ENCODE measurements at regions not wholly inside any gene's neighbourhood (a gene's known extent, or its start where the extent isn't known, plus 50 kb on each side); places are given as distances from the start of the nearest gene placed in this dataset.

DNA sequence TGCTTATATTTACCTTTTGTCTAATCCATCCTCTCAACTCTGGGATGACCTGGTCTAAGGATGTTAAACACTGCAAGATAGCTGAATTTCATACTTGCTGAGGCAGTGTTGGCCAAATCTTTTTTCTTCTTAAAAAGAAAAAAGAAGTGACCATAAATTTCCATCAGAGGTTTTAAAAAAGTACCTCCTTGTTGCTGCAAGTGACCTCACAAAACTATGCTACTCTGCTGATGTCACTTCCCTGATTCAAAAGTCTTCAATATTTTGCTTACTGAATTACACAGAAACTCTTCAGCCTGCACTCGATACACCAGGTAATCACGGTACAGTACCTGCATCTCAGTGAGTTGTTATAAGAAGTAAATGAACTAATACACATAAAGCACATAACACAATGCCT lies 107.2 kb upstream of the PRDM1 start (continued):
- no peak for TF ChIP-seq ZNF331 (CRISPR knock-in tag; IDR thresholded peaks at IDR 0.05; ENCODE audit: low read depth)
- TF ChIP-seq, protein P1, sequence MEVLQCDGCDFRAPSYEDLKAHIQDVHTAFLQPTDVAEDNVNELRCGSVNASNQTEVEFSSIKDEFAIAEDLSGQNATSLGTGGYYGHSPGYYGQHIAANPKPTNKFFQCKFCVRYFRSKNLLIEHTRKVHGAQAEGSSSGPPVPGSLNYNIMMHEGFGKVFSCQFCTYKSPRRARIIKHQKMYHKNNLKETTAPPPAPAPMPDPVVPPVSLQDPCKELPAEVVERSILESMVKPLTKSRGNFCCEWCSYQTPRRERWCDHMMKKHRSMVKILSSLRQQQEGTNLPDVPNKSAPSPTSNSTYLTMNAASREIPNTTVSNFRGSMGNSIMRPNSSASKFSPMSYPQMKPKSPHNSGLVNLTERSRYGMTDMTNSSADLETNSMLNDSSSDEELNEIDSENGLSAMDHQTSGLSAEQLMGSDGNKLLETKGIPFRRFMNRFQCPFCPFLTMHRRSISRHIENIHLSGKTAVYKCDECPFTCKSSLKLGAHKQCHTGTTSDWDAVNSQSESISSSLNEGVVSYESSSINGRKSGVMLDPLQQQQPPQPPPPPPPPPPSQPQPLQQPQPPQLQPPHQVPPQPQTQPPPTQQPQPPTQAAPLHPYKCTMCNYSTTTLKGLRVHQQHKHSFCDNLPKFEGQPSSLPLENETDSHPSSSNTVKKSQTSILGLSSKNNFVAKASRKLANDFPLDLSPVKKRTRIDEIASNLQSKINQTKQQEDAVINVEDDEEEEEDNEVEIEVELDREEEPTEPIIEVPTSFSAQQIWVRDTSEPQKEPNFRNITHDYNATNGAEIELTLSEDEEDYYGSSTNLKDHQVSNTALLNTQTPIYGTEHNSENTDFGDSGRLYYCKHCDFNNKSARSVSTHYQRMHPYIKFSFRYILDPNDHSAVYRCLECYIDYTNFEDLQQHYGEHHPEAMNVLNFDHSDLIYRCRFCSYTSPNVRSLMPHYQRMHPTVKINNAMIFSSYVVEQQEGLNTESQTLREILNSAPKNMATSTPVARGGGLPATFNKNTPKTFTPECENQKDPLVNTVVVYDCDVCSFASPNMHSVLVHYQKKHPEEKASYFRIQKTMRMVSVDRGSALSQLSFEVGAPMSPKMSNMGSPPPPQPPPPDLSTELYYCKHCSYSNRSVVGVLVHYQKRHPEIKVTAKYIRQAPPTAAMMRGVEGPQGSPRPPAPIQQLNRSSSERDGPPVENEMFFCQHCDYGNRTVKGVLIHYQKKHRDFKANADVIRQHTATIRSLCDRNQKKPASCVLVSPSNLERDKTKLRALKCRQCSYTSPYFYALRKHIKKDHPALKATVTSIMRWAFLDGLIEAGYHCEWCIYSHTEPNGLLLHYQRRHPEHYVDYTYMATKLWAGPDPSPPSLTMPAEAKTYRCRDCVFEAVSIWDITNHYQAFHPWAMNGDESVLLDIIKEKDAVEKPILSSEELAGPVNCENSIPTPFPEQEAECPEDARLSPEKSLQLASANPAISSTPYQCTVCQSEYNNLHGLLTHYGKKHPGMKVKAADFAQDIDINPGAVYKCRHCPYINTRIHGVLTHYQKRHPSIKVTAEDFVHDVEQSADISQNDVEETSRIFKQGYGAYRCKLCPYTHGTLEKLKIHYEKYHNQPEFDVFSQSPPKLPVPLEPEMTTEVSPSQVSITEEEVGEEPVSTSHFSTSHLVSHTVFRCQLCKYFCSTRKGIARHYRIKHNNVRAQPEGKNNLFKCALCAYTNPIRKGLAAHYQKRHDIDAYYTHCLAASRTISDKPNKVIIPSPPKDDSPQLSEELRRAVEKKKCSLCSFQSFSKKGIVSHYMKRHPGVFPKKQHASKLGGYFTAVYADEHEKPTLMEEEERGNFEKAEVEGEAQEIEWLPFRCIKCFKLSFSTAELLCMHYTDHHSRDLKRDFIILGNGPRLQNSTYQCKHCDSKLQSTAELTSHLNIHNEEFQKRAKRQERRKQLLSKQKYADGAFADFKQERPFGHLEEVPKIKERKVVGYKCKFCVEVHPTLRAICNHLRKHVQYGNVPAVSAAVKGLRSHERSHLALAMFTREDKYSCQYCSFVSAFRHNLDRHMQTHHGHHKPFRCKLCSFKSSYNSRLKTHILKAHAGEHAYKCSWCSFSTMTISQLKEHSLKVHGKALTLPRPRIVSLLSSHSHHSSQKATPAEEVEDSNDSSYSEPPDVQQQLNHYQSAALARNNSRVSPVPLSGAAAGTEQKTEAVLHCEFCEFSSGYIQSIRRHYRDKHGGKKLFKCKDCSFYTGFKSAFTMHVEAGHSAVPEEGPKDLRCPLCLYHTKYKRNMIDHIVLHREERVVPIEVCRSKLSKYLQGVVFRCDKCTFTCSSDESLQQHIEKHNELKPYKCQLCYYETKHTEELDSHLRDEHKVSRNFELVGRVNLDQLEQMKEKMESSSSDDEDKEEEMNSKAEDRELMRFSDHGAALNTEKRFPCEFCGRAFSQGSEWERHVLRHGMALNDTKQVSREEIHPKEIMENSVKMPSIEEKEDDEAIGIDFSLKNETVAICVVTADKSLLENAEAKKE (CRISPR knock-in tag; IDR thresholded peaks at IDR 0.05), result no peak
- TF ChIP-seq EZH2phosphoT487 (IDR thresholded peaks at IDR 0.05; ENCODE audit: unreplicated experiment), result no peak

DNA sequence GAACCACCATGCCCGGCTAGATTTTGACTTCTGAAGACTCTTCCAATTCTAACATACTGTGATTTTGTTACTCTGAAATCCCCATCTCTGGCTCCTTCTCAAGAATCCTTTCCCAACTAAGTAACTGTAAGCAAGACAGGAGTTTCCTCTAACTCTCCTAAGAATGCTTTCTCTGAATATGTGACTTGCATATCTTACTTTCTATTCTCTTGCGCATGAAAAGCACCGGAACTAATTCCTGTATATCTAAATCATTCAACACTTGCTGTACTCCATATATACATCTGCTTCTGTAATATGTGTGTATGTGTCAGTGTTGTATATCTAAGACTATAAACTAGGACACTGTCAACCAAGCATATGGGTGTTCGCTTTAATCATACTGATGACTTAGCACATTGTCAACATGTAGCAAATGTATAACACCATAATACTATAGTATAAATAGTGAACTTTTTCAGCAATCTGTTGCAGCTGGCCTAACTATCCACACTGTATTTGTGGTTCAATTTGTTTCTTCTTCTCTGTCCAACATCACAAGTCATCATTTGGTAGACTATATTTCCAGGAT lies 108.1 kb upstream of the PRDM1 start:
- Mint-ChIP-seq H3K4me1 (peaks cover 8% of the 10 kb centered on the region), H3K27ac (no peak overlapping the region), H3K9me3 (no peaks in the 10 kb centered on the region; the same call in 2 of the 3 replicates), H3K4me3 (no peak overlapping the region), H3K27me3 (ENCODE audit: insufficient read depth, low read depth, poor library complexity) (peaks cover 39% of the 10 kb centered on the region), H3K36me3 (ENCODE audit: low read depth) (no peaks in the 10 kb centered on the region)
- no peak for DNase-seq (ENCODE audit: low spot score)
- no peak for ATAC-seq
- Histone ChIP-seq H3K79me2 (replicated peaks; ENCODE audit: insufficient read depth) (no peaks in the 10 kb centered on the region), H3K27me3 (ENCODE audit: insufficient read depth) (peaks cover 44% of the 10 kb centered on the region), H3F3A (replicated peaks; ENCODE audit: low read depth) (no peaks in the 10 kb centered on the region), H3K4me3 (no peak overlapping the region), H3K36me3 (ENCODE audit: insufficient read depth) (no peaks in the 10 kb centered on the region), H3K27ac (ENCODE audit: low read depth) (no peak overlapping the region), H3K9me2 (ENCODE audit: insufficient read depth) (no peaks in the 10 kb centered on the region), H3K4me1 (ENCODE audit: insufficient read depth) (peaks cover 3% of the 10 kb centered on the region; the same call in 1 of the 2 replicates), H2AFZ (no peak overlapping the region), H3K4me2 (no peak overlapping the region), H4K20me1 (replicated peaks; ENCODE audit: insufficient read depth) (peaks cover 3% of the 10 kb centered on the region; the same call in 1 of the 2 replicates)
- TF ChIP-seq, protein P1 (CRISPR knock-in tag; IDR thresholded peaks at IDR 0.05), result no peak
- TF ChIP-seq, protein P2, sequence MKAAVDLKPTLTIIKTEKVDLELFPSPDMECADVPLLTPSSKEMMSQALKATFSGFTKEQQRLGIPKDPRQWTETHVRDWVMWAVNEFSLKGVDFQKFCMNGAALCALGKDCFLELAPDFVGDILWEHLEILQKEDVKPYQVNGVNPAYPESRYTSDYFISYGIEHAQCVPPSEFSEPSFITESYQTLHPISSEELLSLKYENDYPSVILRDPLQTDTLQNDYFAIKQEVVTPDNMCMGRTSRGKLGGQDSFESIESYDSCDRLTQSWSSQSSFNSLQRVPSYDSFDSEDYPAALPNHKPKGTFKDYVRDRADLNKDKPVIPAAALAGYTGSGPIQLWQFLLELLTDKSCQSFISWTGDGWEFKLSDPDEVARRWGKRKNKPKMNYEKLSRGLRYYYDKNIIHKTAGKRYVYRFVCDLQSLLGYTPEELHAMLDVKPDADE (IDR thresholded peaks at IDR 0.05), result no peak
- TF ChIP-seq EZH2 (IDR thresholded peaks at IDR 0.05; ENCODE audit: low read depth, unreplicated experiment) (no peak), ZNF331 (CRISPR knock-in tag; IDR thresholded peaks at IDR 0.05; ENCODE audit: low read depth) (no peak), CREB1 (CRISPR knock-in tag; IDR thresholded peaks at IDR 0.05; ENCODE audit: low read depth) (no peak), POLR2AphosphoS5 (IDR thresholded peaks at IDR 0.05; ENCODE audit: low read depth) (no peak)
